ENCODE measurements at regions not wholly inside any gene's neighbourhood (a gene's known extent, or its start where the extent isn't known, plus 50 kb on each side); places are given as distances from the start of the nearest gene placed in this dataset.

GRCh38 chr3:73733746-73734145 lies 109.0 kb upstream of the PDZRN3 start:
- TF ChIP-seq CTCF (IDR thresholded peaks at IDR 0.05; ENCODE audit: low read depth, low read length, poor library complexity, severe bottlenecking): no peak
- no peak for TF ChIP-seq EZH2phosphoT487 (IDR thresholded peaks at IDR 0.05; ENCODE audit: borderline replicate concordance, low read length)
